LNCaP clone FGC (cell line): ENCODE measurements at regions not wholly inside any gene's neighbourhood (a gene's known extent, or its start where the extent isn't known, plus 50 kb on each side); places are given as distances from the start of the nearest gene placed in this dataset.

Source experiments
- DNase-seq: peaks from one replicate; pipeline ENCODE4 v3.0.0-alpha.2; 2011; ENCODE audit warnings: low read depth
- H3K4me3 ChIP-seq: 2 replicates; pipeline ENCODE4 v1.5.1; 2011; ENCODE audit warnings: mild to moderate bottlenecking, low read depth, low read length, control low read depth
- TF ChIP-seq, protein P1 (sequence below): IDR thresholded peaks from 2 replicates; pipeline ENCODE4 v1.5.1; 2012; ENCODE audit warnings: mild to moderate bottlenecking; ENCODE audit not compliant: control insufficient read depth, insufficient read depth; ENCODE audit errors: extremely low read depth

GRCh38 chr11:107198490-107199007 is 180.3 kb upstream of the GUCY1A2 start:
- no peak overlapping the region for H3K4me3 ChIP-seq
- no peak for DNase-seq
- TF ChIP-seq, protein P1, sequence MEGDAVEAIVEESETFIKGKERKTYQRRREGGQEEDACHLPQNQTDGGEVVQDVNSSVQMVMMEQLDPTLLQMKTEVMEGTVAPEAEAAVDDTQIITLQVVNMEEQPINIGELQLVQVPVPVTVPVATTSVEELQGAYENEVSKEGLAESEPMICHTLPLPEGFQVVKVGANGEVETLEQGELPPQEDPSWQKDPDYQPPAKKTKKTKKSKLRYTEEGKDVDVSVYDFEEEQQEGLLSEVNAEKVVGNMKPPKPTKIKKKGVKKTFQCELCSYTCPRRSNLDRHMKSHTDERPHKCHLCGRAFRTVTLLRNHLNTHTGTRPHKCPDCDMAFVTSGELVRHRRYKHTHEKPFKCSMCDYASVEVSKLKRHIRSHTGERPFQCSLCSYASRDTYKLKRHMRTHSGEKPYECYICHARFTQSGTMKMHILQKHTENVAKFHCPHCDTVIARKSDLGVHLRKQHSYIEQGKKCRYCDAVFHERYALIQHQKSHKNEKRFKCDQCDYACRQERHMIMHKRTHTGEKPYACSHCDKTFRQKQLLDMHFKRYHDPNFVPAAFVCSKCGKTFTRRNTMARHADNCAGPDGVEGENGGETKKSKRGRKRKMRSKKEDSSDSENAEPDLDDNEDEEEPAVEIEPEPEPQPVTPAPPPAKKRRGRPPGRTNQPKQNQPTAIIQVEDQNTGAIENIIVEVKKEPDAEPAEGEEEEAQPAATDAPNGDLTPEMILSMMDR: no peak

DNA sequence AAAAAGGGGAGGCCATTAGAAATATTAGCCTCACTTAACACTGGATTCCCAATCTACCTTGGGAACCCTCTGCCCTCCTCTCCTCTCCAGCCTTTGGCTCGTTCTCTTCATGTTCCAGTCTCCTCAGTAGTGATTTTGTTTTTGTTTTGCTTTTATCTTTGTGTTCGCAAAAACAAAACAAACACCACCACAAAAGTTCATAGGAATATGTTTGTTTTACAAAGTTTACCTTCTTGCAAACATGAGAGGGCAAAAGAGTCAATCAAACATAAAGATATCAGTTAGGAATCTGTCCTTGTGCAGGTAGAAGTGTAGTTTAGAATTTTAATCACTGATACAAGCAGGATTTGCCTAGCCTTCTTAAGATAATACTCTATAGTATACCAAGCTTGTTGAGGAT is 179.7 kb upstream of the GUCY1A2 start:
- H3K4me3 ChIP-seq: no peak overlapping the region
- TF ChIP-seq, protein P1: no peak
- no peak for DNase-seq

DNA sequence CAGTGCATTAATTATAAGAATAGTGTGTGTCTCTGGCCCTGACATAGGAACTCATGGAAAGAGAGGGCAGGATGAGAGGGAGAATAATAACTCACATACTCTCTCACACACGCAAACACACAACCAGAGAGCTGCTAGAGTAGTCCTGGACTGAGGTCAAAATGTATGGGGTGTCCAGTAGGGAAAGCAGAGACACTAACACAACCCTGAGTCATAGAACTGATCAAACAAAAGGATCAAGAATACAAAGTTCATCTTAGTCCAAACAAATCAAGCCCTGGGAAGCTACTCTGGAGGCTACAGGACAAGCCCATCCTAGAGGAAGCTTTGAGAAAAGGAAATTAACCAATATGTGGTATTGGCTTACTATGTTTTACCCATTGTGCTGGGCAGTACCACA is 178.5 kb upstream of the GUCY1A2 start:
- DNase-seq: no peak
- TF ChIP-seq, protein P1: no peak
- no peak overlapping the region for H3K4me3 ChIP-seq

GRCh38 chr11:107184986-107185385 is 166.7 kb upstream of the GUCY1A2 start:
- TF ChIP-seq, protein P1: no peak
- no peak overlapping the region for H3K4me3 ChIP-seq
- DNase-seq: no peak

DNA sequence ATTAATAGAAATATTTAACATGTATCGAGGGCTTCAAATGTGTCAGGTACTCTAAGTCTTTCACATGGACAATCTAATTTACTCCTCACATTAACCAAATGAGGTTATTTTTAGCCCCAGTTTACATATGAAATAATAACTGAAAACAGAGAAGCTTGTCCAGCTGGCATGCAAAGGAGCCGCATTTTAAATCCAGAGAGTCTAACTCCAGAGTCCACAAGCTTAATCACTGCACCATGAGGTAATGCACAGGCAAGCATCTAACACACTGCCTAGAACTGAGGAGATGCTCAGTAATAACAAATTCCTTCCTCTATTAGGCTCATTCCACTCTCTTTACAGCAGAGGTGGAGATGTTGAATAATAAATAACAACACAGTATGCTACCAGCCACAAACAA is 165.7 kb upstream of the GUCY1A2 start:
- TF ChIP-seq, protein P1: no peak
- no peak overlapping the region for H3K4me3 ChIP-seq
- no peak for DNase-seq

DNA sequence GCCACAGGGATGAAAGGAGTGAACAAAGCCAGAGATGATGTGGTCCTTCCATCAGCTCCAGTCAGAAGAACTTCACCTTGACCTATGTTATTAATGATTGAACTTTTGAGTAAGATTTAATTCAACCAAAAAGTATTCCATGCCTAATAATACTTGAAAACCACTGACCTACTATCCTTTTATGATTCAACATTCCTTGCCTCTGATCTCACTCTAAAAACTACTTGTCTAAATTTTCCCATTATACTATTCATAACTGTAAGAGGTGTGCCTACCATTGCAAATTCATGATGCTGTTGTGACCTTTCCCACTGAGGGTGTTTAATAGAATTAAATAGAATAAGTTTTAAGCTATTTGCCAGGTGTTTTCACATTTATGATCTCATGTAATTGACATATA is 164.7 kb upstream of the GUCY1A2 start:
- TF ChIP-seq, protein P1: no peak
- no peak for DNase-seq
- H3K4me3 ChIP-seq: no peak overlapping the region

GRCh38 chr11:107180236-107180635 is 162.0 kb upstream of the GUCY1A2 start:
- no peak overlapping the region for H3K4me3 ChIP-seq
- DNase-seq: no peak
- TF ChIP-seq, protein P1: no peak
